CD4-positive, alpha-beta T cell treated with Interleukin-6 for 4 hours (primary cell): ENCODE measurements at regions not wholly inside any gene's neighbourhood (a gene's known extent, or its start where the extent isn't known, plus 50 kb on each side); places are given as distances from the start of the nearest gene placed in this dataset.

Experiments used
- DNase-seq: peaks from one replicate; pipeline ENCODE4 v3.0.0-alpha.2; 2020; ENCODE audit warnings: mixed read lengths

DNA sequence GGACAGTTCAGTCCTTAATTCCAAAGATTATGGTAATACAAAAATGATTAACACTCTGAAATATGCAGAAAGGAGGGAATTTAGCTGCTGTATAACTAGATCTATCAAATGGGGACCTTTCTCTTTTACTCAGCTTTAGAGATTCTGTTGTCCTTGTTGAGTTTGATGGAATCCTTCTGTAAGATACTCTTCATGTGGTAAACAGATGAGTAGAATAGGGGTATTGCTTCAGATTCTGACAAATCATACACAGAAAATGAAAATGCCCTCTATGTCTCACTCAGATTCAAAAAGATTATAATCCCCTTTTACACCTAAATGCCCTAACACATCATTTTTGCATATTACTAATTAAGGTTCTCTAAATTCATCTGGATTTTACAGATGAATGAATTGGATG is 50.7 kb downstream of the ARHGAP35 start:
- DNase-seq: no peak

GRCh38 chr19:46913198-46913851 is 52.5 kb downstream of the ARHGAP35 start:
- no peak for DNase-seq

DNA sequence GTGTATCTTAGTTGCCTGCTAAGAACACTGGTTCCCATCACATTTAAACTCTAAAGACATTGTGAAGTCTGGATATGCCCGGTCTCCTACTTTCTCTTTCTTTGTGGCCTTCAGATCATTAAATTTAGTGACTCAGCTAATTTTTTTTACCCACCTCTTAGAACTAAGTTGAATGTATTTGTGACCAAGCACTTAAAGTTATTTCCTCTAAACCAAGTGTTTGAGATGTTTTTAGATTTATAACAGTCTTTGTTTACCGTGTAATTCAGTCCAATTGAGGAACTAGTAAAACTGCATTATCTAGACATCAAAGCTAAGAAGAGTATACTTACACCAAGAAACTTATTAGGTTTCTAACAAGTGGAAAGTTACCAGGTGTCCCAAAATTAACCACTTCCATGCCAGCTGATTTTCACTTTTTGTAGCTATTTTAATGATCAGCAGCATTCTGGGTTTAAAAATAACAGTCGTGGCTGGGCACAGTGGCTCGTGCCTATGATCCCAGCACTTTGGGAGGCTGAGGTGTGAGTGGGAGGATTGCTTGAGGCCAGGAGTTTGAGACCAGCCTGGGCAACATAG is 53.1 kb downstream of the ARHGAP35 start:
- DNase-seq: no peak

DNA sequence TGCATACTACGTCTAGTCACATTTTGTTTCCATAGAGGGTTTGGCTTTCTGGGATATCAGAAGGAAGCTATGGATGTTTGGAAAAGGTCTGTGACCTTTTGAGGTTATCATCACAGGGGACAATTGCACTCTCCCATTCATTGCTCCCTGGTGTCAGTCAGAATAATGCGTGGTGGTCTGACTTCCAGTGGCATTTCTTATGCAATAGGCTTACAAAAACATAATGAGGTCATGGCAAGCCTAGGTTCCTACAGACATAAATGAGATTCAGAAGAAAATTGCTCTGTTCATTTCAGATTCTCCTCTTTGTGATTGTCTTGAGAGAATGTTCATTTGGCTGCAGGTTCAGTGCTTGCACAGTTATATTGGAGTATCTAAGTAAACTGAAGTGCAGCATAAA is 54.6 kb downstream of the ARHGAP35 start:
- no peak for DNase-seq

DNA sequence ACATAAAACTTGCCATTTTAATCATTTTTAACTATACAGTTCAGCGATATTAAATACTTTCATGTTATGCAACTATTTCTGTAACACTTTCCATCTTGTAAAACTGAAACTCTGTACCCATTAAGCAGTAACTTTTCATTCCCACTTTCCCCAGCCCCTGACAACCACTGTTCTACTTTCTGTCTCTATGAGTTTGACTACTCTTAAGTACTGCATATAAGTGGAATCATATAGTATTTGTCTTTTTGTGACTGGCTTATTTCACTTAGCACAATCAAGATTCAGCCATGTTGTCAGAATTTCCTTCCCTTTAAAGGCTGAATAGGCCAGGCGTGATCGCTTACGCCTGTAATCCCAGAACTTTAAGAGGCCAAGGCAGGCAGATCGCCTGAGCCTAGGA is 56.2 kb downstream of the ARHGAP35 start:
- DNase-seq: no peak

GRCh38 chr19:46919324-46919723 is 58.5 kb downstream of the ARHGAP35 start:
- DNase-seq: no peak

DNA sequence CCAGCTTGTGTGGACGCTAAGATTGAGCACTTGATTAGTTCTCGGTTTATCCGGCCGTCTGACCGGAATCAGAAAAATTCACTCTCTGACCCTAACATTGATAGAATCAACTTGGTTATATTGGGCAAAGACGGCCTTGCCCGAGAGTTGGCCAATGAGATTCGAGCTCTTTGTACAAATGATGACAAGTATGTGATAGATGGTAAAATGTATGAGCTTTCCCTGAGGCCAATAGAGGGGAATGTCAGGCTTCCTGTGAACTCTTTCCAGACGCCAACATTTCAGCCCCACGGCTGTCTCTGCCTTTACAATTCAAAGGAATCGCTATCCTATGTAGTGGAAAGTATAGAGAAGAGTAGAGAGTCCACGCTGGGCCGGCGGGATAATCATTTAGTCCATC is 59.6 kb downstream of the ARHGAP35 start:
- DNase-seq: no peak

DNA sequence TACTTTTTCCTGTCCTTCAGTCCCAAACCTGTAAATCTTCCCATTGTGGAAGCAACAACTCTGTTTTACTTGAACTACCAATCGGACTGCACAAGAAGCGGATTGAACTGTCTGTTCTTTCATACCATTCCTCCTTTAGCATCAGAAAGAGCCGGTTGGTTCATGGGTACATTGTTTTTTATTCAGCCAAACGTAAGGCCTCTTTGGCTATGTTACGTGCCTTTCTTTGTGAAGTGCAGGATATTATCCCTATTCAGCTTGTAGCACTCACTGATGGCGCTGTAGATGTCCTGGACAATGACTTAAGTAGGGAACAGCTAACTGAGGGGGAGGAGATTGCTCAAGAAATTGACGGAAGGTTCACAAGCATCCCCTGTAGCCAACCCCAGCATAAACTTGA is 60.3 kb downstream of the ARHGAP35 start:
- no peak for DNase-seq

GRCh38 chr19:46922465-46922864 is 61.7 kb downstream of the ARHGAP35 start:
- no peak for DNase-seq

DNA sequence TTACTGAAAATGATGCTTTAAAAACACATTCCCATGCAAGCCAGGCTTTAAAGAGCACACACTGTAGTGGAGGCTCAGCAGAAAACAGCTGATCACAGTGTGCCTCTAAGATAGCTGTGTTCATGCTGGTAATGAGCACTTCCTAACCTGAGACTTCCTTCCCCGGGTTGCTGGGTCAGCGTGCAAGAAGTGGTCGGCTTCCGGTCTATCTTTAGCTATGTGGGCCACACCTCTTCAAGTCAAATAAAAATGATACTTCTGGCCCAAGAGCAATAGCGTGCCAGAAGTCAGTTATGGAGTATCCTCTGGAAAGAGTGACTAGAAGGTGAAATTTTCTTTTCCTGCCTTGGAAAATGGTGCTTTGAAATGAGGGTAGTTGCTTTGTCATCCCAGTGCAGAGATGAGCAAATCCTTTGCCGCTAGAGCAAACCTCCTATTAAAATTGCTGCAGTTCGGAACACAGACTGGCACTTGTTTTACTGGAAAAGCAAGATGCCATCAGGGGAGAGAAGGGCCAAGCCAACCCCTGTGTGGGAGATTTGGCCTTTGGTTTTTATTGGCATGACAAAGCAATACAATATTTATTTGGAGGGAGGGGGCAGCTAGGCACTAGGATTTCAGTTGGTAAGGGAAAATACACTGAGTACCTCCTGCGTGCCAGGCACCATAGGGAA is 64.2 kb downstream of the ARHGAP35 start:
- peak; percentile 34 for DNase-seq

DNA sequence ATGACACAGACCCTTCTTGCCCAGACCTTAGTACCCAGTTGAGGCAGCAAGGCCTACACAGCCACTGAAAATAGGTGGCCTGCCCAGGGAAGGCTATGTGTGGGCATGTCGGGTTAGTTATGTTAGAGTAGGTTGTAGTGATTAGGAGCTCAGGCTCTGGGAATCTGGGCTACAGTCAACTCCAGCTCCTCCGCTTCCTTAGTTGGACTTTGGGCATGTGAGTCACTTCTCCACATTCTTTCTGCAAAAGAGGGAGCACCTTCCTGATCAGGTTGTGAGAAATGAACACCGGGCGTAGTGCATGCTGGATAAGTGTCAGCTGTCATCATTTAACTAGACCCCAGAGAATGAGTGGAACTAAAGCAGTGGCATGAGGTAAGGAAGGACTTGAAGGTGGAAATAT is 64.8 kb downstream of the ARHGAP35 start:
- DNase-seq: no peak

GRCh38 chr19:46926170-46927071 is 65.6 kb downstream of the ARHGAP35 start:
- no peak for DNase-seq

DNA sequence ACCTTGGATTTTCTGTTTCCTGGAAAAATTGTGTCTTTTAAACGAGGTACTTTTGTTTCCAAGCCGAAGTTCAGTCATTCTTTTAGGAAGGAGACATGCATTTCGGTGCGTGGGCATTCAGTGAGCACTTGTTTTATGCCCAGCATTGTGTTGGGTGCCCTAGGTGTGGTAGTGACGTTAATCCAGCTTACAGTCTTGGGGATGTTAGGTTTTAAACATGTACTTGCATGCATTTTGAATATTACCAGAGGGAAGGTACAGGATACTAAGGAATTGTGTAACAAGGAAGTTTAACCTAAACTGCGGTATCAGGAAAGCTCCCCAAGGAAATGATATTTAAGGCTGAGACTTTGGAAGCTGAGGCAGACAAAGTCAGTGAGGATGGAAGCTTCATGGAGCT is 66.3 kb downstream of the ARHGAP35 start:
- DNase-seq: no peak

- DNase-seq: no peak
Measured at GRCh38 chr19:46927893-46928292, 67.1 kb downstream of the ARHGAP35 start.

DNA sequence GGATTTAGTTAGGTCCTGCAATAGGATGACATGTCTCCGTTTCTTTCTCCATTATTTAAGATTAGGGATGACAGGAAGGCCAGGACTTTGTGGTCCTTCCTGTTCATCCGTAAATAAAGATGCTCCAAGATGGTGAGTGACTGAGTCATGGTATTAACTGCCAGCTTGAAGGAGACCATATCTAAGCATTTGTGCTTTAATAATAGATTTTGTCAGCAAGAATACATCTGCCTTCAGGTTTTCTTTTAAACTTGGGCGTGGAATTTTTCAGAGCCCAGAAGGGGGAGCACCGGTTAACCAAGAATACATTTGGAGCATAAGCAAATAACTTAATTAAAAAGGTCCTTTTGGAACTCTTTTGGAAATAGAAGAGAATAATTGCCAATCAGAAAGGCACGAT is 68.2 kb downstream of the ARHGAP35 start:
- no peak for DNase-seq

DNA sequence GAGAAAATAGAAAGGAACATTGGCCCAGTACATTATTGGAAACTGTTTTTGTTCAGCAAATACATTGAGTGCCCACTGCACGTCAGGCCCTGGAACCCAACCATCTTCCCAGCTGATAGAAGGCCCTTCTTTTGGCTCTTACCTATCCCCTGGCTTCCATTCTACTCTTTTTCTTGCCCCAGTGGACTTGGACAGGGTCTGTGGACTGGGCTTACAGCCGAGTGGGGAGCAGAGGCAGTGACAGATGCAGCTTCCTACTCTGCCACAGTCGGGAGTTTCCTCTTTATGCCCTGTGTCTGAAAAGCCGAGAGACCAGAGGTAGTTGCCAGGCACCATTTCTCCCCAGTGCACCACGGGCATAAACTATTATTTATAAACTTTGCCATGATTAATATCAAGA is 70.4 kb downstream of the ARHGAP35 start:
- no peak for DNase-seq

GRCh38 chr19:46932346-46932745 is 71.5 kb downstream of the ARHGAP35 start:
- no peak for DNase-seq

- peak; percentile 20 for DNase-seq
Measured at GRCh38 chr19:46935066-46935663, 74.4 kb downstream of the ARHGAP35 start.

DNA sequence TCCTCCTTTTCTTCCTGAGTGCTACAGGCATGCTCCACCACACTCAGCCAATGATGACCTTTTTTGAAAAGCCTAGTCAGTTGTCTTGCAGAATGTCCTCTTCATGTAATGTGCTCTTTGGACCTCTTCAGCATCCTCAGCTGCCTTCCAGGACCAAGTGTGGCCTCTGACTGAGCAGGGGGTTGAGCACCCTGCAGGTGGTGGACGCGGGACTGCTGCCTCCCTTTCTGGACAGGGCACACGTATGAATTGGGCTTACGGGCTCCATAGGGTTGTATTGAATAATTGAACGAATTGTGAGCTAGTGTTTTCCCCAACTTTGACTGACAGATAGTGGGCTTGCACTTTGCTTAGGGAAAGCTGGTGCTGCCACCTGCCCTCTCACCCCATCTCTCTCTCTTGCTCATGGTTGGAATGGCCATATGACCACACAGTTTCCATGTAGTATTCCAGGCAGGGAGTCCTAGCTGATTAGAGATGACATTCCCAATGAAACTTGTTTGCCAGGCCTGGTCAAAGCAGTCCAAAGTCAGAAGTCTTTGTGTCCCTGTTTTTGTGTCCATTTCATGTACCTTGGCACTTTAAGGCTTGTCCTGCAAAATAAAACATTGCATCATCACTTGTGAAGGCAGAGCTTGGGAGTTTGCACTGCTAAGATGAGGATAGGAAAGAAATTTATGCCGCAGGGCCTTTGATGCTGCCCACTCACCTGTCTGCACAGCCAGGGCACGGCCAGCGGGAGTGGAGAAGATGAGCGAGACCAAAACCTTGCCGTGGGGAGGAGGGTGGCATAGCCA is 76.3 kb upstream of the NPAS1 start:
- DNase-seq: no peak

- no peak for DNase-seq
Measured at GRCh38 chr19:46944123-46944748, 75.4 kb upstream of the NPAS1 start.

GRCh38 chr19:46944918-46945628 is 74.6 kb upstream of the NPAS1 start:
- no peak for DNase-seq
